Mononuclear cell (primary cell): ENCODE measurements at regions not wholly inside any gene's neighbourhood (a gene's known extent, or its start where the extent isn't known, plus 50 kb on each side); places are given as distances from the start of the nearest gene placed in this dataset.

Source experiments
- H3K27me3 ChIP-seq: 2 replicates; pipeline ENCODE4 v1.6.0; 2011; ENCODE audit warnings: low read length, control low read depth; ENCODE audit not compliant: insufficient read depth
- H3K4me1 ChIP-seq: 2 replicates; pipeline ENCODE4 v1.5.1; 2011; ENCODE audit warnings: mild to moderate bottlenecking, low read length, control low read depth; ENCODE audit not compliant: insufficient read depth
- H3K4me3 ChIP-seq: 2 replicates; pipeline ENCODE4 v1.5.1; 2011; ENCODE audit warnings: mild to moderate bottlenecking, low read length, moderate library complexity
- H3K9me3 ChIP-seq: 2 replicates; pipeline ENCODE4 v1.5.1; 2011; ENCODE audit warnings: low read depth, mild to moderate bottlenecking, control low read depth, low read length

DNA sequence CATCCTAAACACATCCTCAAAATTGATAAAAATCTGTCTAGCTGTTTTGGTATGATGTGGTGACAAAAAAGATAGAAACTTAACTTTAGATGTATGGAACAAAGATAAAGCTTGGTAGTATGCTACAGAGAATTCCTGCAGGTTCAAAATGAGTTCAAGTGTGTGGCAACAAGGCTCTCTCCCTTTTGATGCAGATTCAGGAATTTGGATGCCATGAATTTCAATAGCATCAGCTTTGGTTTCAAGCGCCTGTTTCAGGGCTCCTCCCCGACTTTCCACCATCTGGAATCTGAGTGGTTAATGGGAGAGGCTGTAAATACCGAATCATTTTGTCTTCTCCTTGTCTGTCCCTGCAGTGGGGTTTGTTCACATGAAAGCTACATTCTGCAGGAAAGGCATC, 180.6 kb downstream of the MTX2 start:
- H3K4me1 ChIP-seq = no peaks in the 10 kb centered on the region
- H3K27me3 ChIP-seq = peaks cover 17% of the 10 kb centered on the region
- no peaks in the 10 kb centered on the region for H3K9me3 ChIP-seq
- no peak overlapping the region for H3K4me3 ChIP-seq

DNA sequence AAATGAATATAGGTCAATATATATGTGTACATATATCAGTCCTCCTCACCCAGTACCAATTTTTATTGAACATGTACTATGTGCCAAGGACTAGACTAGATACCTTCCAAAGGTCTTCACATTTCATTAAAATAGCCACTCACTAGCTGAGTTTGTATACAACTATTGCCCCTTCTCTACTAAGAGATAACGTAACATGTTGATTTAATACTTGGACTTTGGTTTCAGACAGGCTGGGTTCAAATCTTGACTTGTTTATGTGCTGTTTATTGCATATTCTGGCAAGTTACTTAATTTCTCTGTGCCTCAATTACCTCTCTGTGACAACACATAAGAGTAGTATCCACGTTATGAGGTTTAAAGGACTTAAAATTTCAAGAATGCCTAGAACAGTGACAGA, 184.5 kb downstream of the MTX2 start:
- Histone ChIP-seq H3K4me3 (no peak overlapping the region), H3K27me3 (peaks cover 36% of the 10 kb centered on the region), H3K9me3 (no peaks in the 10 kb centered on the region), H3K4me1 (no peaks in the 10 kb centered on the region)

DNA sequence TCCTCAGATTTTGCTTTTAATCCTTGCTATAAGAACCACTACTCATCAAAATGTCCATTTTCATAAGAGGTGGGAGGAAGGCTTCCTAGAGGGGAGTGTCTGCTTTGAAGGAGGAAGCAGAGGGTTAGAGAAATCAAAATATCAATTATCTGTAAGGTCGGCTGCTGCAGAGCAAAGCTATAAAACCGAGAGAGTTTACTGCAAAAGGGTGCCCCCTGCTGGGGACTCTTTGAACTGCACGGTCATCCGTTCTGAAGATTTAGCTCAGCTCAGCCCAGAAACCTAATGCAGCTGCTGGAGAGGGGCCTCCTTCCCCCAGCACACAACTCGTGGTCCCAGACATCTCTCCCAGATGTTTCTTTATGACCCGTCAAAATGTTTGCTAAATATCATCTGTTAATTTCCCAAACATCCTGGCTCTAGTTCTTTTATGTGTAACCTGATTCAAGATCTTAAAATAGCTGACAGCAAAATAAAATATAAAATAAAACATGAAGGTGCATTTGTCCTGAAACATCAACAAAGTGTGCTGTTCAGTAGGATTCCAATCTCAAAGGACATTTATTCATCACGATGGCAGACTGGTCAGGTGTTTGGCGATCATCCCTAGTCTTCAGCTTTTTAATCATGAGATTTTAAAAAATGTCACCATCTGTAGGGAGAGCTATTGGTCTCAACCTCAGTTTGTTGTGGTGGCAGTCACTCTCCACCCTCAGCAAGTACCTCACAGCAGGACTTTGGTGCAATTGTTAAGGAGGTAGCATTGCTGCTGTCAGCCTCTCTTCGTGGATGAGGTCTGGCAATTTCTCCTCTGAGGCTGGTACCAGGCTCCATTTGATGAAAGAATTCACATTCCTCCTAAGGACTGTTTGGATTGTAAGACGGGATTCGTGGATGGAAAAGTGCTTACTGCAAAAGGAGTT, 185.9 kb downstream of the MTX2 start:
- Histone ChIP-seq H3K4me1 (no peaks in the 10 kb centered on the region), H3K4me3 (no peak overlapping the region), H3K9me3 (no peaks in the 10 kb centered on the region), H3K27me3 (peaks cover 44% of the 10 kb centered on the region)

DNA sequence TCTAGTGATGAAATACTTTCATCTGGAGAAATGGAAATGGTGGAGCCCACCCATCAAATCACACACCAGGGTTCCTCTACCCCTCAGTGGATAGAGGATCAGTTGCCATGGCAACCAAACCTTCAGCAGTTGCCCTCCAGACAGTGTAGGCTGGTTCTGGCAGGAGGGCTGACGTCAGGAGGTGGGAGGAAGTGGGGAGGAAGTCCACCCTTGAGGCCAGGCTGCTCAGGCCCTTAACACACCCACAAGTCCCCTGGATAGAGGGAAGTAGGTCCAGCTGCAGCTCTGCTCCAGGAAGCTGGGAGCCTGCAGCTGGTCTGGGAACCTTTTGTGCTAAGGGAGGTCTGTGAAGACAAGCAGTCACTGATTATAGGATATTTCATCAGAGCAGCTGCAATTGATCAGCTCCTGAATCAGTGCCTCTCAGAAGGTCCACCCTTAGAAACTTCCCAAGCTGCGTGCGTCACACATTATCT, 186.6 kb downstream of the MTX2 start:
- Histone ChIP-seq H3K4me1 (no peaks in the 10 kb centered on the region), H3K4me3 (no peak overlapping the region), H3K27me3 (peaks cover 47% of the 10 kb centered on the region), H3K9me3 (no peaks in the 10 kb centered on the region)

DNA sequence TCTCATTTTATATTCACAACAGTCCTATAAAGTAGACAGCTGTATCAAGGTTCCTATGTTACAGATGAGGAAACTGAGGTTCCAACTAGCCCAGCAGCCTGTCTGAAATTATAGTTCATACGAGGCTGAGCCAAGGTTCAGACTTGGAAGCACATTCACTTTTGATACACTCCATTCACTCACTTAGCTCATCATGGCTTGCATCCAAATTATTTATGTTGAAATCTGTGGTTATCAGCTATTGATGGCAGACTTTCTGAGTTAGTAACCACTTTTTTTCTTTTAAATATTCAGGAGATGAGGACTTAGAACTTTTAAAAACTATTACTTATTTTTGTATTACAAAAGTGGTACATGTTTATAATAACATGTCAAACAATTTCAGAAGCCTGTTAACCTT, 188.2 kb downstream of the MTX2 start:
- Histone ChIP-seq H3K4me3 (no peak overlapping the region), H3K9me3 (no peaks in the 10 kb centered on the region), H3K4me1 (no peaks in the 10 kb centered on the region), H3K27me3 (peaks cover 63% of the 10 kb centered on the region)

DNA sequence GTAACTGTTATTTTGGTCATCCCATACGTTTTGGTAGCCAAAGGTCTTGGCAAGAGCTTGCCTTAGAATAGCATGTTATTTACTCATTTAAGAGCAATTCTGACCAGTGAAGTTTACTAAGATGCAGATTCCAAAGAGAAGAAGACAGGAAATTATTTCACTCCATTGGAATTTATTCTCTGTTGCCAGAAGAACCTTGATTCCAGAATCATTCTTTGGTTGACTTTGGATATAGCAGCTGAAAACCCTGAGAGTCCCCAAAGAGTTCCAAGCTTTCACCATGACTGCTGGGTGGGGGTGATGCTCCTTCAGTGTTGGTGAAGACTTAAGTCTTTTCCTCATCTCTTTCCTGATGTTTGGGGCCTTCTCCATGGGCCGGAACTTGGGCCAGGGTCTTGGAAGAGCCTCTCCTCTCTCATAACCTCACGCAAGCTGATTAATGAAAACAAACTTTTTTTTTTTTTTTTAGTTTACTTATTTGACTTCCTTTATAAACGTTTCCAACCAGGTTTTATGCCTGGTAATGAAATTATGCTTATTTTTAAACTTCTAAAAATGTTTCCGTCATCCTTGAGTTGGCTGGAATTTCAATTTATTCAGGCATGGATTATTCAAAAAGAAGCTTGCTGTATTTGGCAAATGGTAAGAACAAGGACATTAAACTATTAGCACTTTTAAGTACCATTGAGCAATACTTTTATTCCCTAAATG, 192.0 kb downstream of the MTX2 start:
- no peaks in the 10 kb centered on the region for H3K9me3 ChIP-seq
- peaks cover 69% of the 10 kb centered on the region for H3K27me3 ChIP-seq
- no peak overlapping the region for H3K4me3 ChIP-seq
- no peaks in the 10 kb centered on the region for H3K4me1 ChIP-seq

DNA sequence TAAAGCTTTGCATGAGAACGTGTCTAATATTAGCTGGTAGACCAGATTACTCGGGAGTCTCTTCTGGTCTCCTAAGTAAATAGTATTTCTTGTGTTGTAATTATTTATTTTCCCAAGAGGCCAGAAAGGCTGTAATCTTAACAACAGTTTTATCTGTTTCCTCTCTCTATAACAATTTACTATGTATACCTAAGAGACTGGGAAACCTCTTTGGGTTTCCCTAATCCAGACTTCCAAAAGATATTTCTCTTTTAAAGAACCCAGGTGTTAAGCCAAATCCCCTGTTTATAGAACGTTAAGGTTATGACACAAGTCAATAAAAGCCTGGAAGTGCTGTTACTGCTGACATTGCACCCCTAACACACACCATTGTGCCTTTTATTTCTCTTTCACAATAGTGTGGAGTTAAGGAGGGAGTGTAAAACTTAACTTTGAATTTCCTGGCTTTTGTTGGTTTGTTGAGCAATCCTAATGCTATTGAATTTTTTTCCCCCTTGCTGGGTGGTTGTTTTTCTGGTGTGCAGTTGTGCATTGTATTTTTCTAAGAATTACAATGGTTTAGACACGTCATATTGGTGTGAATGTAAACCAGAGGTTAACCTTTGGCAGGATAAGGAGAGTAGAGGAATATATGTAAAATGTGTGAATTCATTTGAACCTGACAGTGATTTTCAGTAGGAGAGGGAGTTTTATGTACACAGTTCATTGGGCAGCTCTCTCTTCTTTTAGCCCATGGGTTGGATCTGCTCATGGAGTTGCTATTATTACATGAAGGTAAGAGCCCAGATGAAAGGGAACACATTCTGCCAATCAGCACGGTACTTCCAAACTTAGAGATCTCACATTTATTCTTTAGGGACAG, 192.8 kb downstream of the MTX2 start:
- Histone ChIP-seq H3K27me3 (peaks cover 66% of the 10 kb centered on the region), H3K9me3 (no peaks in the 10 kb centered on the region), H3K4me1 (no peaks in the 10 kb centered on the region), H3K4me3 (no peak overlapping the region)

DNA sequence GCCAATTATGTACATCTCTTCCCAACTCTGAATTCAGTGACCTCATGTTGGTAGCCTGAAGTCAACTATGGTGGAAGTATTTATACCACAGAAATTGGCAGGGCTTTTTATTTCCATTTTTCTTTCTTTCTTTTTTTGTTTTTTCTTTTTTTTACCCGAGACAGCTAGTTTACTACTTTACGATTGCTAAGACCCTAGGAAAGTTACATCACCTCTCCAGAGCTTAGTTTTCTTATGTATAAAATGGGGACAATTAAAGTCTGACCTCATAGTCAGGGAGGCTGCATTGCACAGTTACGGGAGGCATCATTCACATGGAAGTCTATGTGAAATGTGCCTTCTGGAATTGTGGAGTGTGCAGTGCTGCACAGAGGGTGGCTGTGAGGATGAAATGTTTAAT, 194.3 kb downstream of the MTX2 start:
- Histone ChIP-seq H3K4me3 (no peak overlapping the region), H3K4me1 (no peaks in the 10 kb centered on the region), H3K27me3 (peaks cover 58% of the 10 kb centered on the region)

DNA sequence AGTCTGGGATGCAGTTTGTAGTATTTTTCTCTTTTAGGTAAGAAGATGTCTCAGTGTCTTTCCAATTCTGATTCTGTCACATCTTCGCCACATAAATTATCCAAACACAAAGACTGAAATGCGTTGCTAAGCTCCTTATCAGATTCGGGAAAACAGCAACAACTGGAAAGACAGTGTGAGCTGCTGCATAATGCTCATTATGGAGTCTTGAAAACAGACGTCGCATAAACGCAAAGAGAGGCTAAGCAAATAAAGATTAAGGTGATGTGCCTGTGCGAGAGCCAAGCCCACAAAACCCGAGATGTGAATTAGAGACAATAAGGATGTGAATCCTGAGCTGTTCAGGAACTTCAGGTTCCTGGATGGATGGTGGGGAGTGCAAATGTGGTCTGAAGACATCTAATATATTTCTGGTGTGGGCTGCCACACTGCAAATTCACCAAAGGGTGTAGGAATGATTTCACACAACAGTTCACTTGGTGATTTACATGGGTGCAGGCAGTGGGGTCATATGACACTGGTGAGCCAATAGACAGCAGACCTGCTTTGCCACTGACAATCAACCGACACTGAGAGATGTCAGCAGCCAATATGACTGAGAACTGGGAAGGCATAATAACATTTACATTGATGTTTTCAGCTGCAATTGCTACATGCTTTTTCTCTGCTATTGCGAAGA, 195.8 kb downstream of the MTX2 start:
- no peaks in the 10 kb centered on the region for H3K4me1 ChIP-seq
- H3K27me3 ChIP-seq = peaks cover 52% of the 10 kb centered on the region
- no peaks in the 10 kb centered on the region for H3K9me3 ChIP-seq
- H3K4me3 ChIP-seq = no peak overlapping the region

More for the DNA sequence above, 194.3 kb downstream of the MTX2 start:
- no peaks in the 10 kb centered on the region for H3K9me3 ChIP-seq

DNA sequence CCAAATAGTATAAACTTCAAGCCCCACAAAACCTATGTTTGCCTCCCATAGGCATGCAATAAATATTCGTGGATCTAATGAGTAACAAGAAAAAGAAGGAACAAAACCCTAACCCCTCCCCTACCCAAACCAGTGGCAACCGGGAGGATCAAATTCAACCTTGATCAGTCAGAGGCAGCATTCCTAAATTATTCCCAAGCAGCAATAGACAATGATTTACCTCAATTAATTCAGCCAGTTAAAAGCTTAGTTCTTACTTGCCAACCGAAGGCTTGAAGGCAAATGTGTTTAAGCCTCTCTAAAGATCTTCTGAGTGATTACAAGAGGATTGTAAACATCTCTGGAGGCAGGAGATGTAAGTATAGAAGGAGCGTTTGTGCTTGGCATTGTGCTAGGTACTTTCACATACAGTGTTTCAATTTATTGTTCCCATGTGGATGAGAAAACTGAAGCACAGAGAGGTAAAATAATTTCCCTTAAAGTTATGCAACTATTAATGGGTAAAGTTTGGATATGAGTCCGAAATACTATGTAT, 197.7 kb downstream of the MTX2 start:
- Histone ChIP-seq H3K27me3 (peaks cover 36% of the 10 kb centered on the region), H3K9me3 (no peaks in the 10 kb centered on the region), H3K4me3 (no peak overlapping the region), H3K4me1 (no peaks in the 10 kb centered on the region)

DNA sequence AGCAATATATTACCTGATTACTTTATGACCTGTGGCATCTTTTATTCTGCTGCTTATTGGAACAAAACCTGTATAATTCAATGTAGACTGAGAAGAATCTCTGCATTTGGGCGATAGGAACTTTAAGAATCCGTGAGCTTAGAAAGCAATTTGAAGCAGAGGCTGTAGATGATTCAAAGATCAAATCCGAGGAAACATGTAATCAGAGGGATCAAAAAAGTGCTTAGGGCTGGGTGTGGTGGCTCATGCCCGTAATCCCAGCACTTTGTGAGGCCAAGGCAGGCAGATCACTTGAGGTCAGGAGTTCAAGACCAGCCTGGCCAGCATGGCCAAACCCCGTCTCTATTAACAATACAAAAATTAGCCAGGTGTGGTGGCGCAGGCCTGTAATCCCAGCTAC, 198.4 kb downstream of the MTX2 start:
- Histone ChIP-seq H3K9me3 (no peaks in the 10 kb centered on the region), H3K27me3 (peaks cover 30% of the 10 kb centered on the region), H3K4me1 (no peaks in the 10 kb centered on the region), H3K4me3 (no peak overlapping the region)

DNA sequence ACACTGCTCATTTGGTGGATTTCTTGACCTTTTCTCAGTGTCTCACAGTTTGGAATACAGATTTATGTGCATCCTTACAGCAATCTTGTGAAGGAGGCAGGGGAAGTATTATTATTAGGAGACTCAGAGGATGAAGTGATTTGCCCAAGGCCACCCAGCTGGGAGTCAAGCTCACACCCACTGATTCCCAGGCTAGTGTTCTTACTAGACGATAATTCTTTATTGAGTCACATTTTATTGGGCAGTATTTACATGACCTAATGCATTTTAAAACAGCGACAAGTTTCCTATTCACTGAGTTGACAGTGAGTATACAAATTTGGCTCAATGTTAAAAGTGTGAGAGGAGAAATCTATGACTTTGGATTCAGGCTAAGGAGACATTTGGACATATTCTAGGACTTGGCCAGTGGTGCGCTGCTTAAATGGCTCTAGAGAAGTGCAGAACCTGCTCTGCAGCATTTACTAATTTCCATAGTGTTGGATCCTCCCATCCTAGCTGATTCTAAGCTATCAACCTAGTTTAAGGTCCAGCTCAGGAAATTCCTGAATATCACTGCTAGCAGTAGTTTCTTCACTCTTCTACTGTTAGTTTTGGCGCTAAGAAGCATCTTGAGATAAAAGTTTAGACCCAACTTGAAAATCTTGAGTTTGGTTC, 199.3 kb downstream of the MTX2 start:
- H3K27me3 ChIP-seq = peaks cover 26% of the 10 kb centered on the region
- H3K9me3 ChIP-seq = no peaks in the 10 kb centered on the region
- no peak overlapping the region for H3K4me3 ChIP-seq
- no peaks in the 10 kb centered on the region for H3K4me1 ChIP-seq

DNA sequence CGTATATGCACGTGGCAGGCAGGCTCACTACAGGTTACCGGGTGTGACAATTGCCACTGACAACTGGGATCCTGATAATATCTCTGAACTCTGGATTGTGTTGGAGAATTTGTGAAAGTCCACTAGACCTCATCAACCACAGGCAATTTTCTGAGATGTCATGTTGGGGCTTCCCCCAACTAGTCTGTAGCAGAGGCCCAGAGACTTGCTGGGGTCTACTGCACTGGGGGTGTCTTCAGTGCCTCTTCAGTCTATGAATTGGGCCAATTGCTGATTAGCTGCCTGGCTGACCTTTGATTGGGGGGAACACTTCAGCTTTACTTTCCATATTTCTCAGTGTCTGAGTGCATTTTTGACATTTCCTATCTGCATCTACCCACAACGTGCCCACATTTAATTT, 201.5 kb downstream of the MTX2 start:
- no peak overlapping the region for H3K4me3 ChIP-seq

DNA sequence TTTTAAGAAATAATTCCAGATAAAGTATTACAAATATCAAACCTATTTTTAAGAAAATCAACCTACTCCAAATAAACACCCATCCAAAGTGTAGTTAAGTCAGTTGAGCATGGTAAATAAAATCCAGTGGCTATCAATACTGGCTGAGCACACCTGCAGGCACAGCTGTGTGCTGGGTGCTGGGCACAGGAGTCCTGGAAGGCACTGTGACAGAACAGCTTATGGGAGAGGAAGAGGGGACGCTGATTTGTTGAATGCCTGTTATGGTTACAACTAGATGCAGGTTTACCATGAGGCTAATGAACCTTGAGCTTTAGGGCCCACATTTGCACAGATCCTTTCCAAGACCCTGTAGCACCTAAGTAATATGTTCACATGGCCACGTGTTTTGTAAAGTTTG, 202.7 kb downstream of the MTX2 start:
- H3K4me3 ChIP-seq = no peak overlapping the region
- no peaks in the 10 kb centered on the region for H3K27me3 ChIP-seq
- no peaks in the 10 kb centered on the region for H3K9me3 ChIP-seq
- H3K4me1 ChIP-seq = no peaks in the 10 kb centered on the region

More for the DNA sequence above, 201.5 kb downstream of the MTX2 start:
- Histone ChIP-seq H3K9me3 (no peaks in the 10 kb centered on the region), H3K27me3 (peaks cover 8% of the 10 kb centered on the region), H3K4me1 (no peaks in the 10 kb centered on the region)
